HG02885 (cell line): ENCODE measurements at regions not wholly inside any gene's neighbourhood (a gene's known extent, or its start where the extent isn't known, plus 50 kb on each side); places are given as distances from the start of the nearest gene placed in this dataset.

ENCODE experiments used
- ATAC-seq: cut with Tn5 transposase; IDR thresholded peaks from one replicate; pipeline ENCODE4 v1.9.1; 2021; ENCODE audit warnings: mild to moderate bottlenecking; ENCODE audit not compliant: unreplicated experiment, poor library complexity

- ATAC-seq: no peak
Observed at GRCh38 chr3:14252321-14253021, 73.9 kb downstream of the LSM3 start.

- ATAC-seq: no peak
Observed at GRCh38 chr3:14253022-14253706, 74.5 kb downstream of the LSM3 start.

GRCh38 chr3:14253707-14254382 is 75.2 kb downstream of the LSM3 start:
- ATAC-seq: no peak

- ATAC-seq: no peak
Observed at GRCh38 chr3:14254812-14255702, 76.4 kb downstream of the LSM3 start.

- no peak for ATAC-seq
Observed at GRCh38 chr3:14256046-14256445, 77.4 kb downstream of the LSM3 start.

- no peak for ATAC-seq
Observed at GRCh38 chr3:14256561-14257342, 78.1 kb downstream of the LSM3 start.

- no peak for ATAC-seq
Observed at GRCh38 chr3:14258906-14259904, 80.6 kb downstream of the LSM3 start.

- ATAC-seq: no peak
Observed at GRCh38 chr3:14260463-14260862, 81.8 kb downstream of the LSM3 start.

GRCh38 chr3:14261229-14261628 is 82.6 kb downstream of the LSM3 start:
- no peak for ATAC-seq

- ATAC-seq: no peak
Observed at GRCh38 chr3:14262212-14262611, 83.6 kb downstream of the LSM3 start.

- no peak for ATAC-seq
Observed at GRCh38 chr3:14262867-14263266, 84.2 kb downstream of the LSM3 start.

- no peak for ATAC-seq
Observed at GRCh38 chr3:14263317-14264005, 84.8 kb downstream of the LSM3 start.

- no peak for ATAC-seq
Observed at GRCh38 chr3:14265246-14265962, 86.8 kb downstream of the LSM3 start.

GRCh38 chr3:14266361-14266760 is 87.7 kb downstream of the LSM3 start:
- ATAC-seq: no peak

- no peak for ATAC-seq
Observed at GRCh38 chr3:14267976-14268375, 89.4 kb downstream of the LSM3 start.

GRCh38 chr3:14268897-14269296 is 90.3 kb downstream of the LSM3 start:
- no peak for ATAC-seq
